ENCODE measurements at regions not wholly inside any gene's neighbourhood (a gene's known extent, or its start where the extent isn't known, plus 50 kb on each side); places are given as distances from the start of the nearest gene placed in this dataset.
"Not testable (repeated sequence)": the region's sequence is repeated elsewhere in the genome, so short reads cannot be mapped to it uniquely, and the experiment has no call there.

DNA sequence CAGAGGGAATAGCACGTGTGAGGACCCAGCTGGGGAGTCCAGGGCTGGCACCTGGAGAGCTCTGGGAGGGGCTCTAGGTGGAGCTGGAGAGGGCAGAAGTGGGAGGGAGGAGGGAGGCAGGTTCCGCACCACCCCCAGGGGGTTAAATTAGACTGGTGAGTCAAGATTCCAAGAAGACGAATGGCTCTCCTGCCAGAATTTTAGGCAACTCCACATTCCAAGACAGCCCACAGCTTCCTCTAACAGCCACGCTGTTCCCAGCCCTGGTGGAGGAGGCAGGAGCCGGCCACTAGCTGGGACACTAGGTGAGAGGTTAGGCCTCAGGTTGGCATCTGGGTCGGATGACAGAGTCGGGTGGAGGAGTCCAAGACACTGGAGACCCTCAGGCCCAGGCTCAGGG, 60.2 kb downstream of the TFAP2C start:
- DNase-seq = peak; percentile 67

DNA sequence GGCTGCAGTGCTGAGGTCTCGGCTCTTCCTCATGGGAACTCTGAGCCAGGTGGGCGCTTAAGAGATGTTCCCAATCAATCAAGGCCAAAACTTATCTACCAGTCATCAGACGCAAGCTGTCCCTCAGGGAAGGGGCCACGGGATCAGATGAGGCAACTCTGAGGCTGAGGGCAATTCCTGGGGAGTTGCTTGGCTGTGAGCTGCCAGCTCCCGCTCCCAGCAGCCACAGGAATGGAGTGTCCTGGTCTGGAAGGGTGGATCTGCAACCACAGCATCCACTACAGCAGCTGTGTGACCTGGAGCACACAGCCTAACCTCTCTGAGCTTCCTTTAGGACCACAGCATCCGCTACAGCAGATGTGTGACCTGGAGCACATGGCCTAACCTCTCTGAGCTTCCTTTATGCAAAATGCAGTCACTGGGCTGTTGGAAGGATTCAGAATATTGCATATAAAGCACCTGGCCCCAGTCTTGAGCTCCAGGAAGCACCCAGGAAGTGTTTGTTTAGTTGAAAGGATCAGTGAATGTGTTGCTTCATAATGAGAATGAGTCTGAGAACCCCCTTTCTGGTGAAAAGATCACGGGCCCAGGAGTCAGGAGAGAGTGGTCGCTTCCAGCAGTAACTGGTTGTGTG, 60.9 kb downstream of the TFAP2C start:
- DNase-seq = peak; percentile 39

GRCh38 chr20:56690531-56691175, 61.5 kb downstream of the TFAP2C start:
- no peak for DNase-seq

DNA sequence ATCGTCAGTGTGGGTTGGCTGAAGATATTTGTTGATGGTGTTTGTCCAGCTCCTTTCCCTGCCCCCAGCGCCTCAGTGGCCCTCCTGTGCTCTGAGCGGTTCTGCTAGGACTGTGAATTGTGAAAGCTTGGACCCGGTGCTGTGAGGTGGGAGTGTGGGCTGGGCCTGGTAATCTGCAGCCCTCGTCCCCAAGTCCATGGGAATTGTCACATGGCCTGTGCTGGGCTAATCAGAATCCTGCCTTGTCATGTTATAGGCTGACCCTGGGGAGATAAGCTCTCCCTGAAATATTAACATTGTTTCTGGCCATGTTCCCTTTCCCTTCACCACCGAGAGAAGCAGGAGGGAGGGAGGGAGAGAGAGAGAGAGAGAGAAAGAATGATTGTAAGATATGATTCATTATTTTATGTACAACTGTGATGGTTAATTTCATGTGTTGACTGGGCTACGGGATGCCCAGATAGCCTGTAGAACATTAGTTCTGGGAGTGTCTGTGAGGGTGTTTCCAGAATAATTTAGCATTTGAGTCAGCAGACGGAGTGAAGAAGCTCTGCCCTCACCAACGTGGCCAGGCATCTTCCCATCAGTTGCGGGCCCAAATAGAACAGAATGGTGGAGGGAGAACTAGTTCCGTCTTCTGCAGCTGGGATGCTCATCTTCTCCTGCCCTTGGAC, 62.4 kb downstream of the TFAP2C start:
- DNase-seq = no peak

DNA sequence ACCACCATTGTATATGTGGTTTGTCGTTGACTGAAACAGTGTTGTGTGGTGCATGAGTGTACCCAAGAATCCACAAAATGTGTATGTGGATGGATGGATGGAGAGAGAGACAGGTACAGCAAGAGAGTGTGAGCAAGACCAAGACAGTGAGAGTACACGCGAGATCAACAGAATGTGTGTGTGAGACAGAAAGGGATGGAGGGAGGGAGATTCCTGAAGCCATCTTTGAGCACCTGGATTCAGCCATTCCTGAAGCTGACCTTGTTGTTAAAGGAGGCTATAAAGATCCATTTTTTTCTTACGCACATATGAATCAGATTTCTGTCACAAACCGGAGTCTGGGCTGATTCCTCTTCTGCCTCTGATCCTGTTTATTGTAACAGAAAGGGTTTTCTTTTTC, 64.1 kb downstream of the TFAP2C start:
- no peak for DNase-seq

DNA sequence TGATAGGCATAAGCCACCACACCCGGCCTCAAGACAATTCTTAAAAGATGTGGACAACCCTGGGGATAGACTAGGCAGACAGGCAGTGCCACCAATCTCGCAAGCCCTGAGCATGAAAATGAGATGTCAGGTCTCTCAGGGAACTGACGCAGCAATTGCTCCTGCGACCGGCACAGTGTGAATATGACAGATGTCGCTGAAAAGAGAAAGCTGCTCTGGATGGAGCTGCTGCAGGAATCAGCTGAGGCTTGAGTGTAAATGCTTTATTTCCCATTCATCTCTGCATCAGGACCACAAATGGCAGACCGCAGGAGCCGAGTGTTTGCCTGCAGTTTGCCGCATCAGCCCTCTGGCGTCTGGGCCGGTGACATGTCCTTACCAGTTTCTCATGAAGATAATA, 68.4 kb downstream of the TFAP2C start:
- DNase-seq = no peak

DNA sequence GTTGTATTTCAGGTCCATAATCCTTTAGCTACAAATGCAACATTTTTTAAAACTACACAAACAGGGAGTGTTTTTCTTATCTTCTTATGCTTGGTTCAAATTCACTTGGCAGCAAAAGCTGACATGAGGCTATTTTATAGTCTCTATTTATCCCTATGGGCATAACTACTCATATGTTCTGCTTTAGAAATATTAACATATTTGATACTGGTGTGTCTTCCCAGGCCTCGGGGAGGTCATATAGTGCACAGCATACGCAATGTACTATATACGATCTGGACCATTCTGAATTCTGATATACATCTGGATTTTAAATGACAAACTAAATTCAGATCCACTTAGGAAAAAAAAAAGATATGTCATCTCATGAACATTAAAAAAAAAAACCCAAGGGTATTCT, 69.2 kb downstream of the TFAP2C start:
- no peak for DNase-seq

GRCh38 chr20:56698749-56699148, 69.6 kb downstream of the TFAP2C start:
- no peak for DNase-seq

- no peak for DNase-seq
These were observed 74.1 kb downstream of the TFAP2C start for GRCh38 chr20:56702931-56703840.

DNA sequence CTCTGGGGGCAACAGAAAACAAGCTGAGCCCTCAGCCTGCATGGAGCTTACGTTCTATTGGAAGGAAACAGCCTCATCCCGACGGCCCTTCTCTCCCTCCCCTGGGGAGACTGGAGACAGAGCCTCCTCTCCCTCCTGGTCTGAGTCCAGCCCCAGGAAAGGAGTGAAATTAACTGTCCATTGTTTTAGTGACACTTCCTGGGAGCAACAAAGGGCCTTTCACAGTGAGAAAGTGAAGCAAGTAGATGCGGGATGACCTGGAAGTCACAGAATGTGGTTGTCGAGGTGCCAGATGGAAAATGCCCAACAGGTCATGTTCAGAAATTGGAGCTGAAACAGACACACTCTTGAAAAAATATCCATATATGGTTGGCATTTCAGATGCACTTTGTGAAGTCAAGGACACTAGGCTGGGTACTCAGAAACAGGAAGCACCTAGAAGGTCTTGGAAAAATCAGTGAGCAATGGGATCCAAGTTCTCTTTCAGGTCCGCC, 77.8 kb downstream of the TFAP2C start:
- no peak for DNase-seq

GRCh38 chr20:56708991-56709390, 79.9 kb downstream of the TFAP2C start:
- DNase-seq = no peak

- DNase-seq = no peak
These were observed 81.0 kb downstream of the TFAP2C start for GRCh38 chr20:56710125-56710524.

- not testable (repeated sequence) for DNase-seq
These were observed 81.5 kb downstream of the TFAP2C start for GRCh38 chr20:56710577-56710976.

DNA sequence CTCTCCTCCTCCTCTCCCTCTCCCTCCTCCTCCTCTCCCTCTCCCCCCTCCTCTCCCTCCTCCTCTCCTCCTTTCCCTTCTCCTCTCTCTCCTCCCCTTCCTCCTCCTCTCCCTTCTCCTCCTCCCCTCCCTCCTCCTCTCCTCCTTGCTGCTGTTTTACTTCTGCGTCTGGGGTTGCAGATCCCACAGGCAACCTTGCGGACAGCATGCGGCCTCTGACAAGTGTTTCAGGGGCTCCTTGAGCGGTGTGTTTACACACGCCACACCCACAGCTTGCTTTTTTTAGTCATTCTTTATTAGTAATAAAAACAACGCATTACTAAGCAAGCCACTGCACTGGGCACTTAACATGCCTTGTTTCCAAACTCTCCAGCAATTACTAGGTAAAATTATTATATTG, 81.9 kb downstream of the TFAP2C start:
- peak; percentile 61 for DNase-seq

GRCh38 chr20:56715309-56715708, 86.2 kb downstream of the TFAP2C start:
- no peak for DNase-seq

- DNase-seq = no peak
These were observed 86.9 kb downstream of the TFAP2C start for GRCh38 chr20:56715902-56716519.

GRCh38 chr20:56716806-56717205, 87.7 kb downstream of the TFAP2C start:
- no peak for DNase-seq

- no peak for DNase-seq
These were observed 89.7 kb downstream of the TFAP2C start for GRCh38 chr20:56718816-56719215.

DNA sequence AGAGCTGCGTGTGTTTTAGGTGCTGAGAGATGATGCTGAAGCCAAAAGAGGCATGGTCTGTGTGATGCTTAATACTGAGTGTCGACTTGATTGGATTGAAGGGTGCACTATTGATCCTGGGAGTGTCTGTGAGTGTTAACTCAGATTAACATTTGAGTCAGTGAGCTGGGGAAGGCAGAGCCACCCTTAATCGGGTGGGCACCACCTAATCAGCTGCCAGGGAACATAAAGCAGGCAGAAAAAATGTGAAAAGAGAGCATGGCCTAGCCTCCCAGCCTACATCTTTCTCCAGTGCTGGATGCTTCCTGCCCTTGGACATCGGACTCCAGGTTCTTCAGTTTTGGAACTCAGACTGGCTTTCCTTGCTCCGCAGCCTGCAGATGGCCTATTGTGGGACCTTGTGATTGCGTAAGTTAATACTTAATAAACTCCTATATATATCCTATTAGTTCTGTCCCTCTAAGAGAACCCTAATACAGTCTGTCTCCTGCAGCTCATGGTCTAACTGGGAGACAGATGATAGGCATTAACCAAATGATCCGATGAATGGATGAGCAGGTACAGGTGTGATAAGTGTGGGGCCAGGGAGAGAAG, 91.6 kb downstream of the TFAP2C start:
- no peak for DNase-seq

GRCh38 chr20:56722042-56722441, 92.9 kb downstream of the TFAP2C start:
- no peak for DNase-seq

DNA sequence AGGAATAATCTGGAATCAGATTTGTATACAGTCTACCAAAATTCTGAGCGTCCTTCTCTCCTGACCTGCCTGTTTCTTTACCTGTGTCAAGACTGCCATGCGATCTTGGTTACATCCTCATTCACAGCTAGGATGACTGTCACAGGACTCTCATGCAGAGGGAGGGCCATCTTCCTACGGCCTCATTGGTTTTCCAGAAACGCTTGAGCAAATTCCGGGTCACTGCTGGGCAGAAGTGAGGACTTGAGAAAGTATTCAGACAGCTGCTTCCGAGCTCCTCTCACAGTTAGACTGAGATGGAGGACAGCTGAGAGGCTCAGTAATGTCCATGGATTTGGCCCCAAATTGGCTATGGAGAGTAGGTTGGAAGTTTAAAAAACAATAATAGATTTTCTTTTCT, 94.2 kb downstream of the TFAP2C start:
- no peak for DNase-seq

DNA sequence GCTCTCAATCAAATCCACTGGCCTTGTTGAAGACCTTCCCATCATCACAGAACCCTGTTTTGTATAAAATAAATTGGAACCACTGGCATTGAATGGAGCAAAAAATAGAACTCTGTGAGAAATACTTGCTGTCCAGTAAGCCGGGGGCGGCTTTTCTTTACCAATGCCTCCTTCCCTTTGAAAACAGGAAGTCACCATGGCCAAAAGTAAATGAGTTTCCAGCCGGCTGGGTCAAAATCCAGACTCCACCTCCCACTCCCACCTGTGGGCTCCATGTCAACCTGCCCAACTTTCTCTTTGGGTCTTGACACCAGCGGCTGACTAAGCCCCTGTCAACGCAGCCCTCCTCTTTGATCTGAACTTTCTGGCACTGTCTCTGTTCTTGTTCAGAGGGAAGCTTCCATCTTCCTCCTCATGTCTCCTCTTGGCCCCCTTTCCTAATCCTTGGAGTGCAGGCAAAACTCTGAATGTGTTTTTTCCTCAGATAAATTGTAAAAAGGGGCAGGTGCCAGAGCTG, 95.2 kb downstream of the TFAP2C start:
- DNase-seq = no peak
